Body of pancreas (tissue), 4 donors: ENCODE measurements at regions not wholly inside any gene's neighbourhood (a gene's known extent, or its start where the extent isn't known, plus 50 kb on each side); places are given as distances from the start of the nearest gene placed in this dataset.

ENCODE experiments used
- ATAC-seq: fragments of 150-250 bp; one replicate; pipeline ENCODE4 v1.9.1; 2016
- DNase-seq, 4 donors: peaks; one replicate each; pipeline ENCODE4 v3.0.0-alpha.2; 2019
- H3K27ac ChIP-seq, 4 donors: fragments of 200-600 bp; sonication (generic); 1 replicate in 3 of 4; 2 replicates in 1 of 4; pipeline versions ENCODE4 v1.5.1 to v1.6.1; 2016 to 2019; ENCODE audit warnings: mild to moderate bottlenecking in 1 of 4, mixed read lengths in 1 of 4, moderate library complexity in 1 of 4
- H3K27me3 ChIP-seq, 2 donors: fragments of 200-600 bp; sonication (generic); one replicate each; pipeline ENCODE4 v1.6.0; 2016; ENCODE audit warnings: mild to moderate bottlenecking in 1 of 2
- H3K36me3 ChIP-seq, 2 donors: fragments of 200-600 bp; sonication (generic); replicated peaks in 1 of 2; 2 replicates each; pipeline ENCODE4 v1.5.1; 2016; ENCODE audit warnings: low read depth in 2 of 2; ENCODE audit not compliant: insufficient read depth in 1 of 2
- H3K4me1 ChIP-seq: fragments of 200-600 bp; sonication (generic); one replicate; pipeline ENCODE4 v1.6.0; 2016
- H3K4me3 ChIP-seq, 2 donors: fragments of 200-600 bp; sonication (generic); 1 replicate in 1 of 2; 2 replicates in 1 of 2; pipeline ENCODE4 v1.5.1; 2016 to 2019
- H3K9me3 ChIP-seq, 3 donors: fragments of 200-600 bp; sonication (generic); 1 replicate in 2 of 3; 2 replicates in 1 of 3; pipeline ENCODE4 v1.5.1; 2016
- CTCF ChIP-seq, 7 experiments: fragments of 450-650 bp in 4 of 7; fragments of 200-600 bp in 3 of 7; sonication (generic) in 3 of 7; IDR thresholded peaks; one replicate each; pipeline ENCODE4 v1.5.1; 2016 to 2019; ENCODE audit warnings: antibody characterized with exemption in 7 of 7
- POLR2A ChIP-seq, 3 donors: fragments of 450-650 bp; IDR thresholded peaks; one replicate each; pipeline ENCODE4 v1.6.1; 2016; ENCODE audit warnings: antibody characterized with exemption in 3 of 3, mild to moderate bottlenecking in 2 of 3
- WGBS, 2 donors: methylation state at CpG; one replicate each; pipeline ENCODE4 v1.1.5; 2017; 5-methylcytosine and 5-hydroxymethylcytosine counted together
- intact Hi-C: fragments of 100-400 bp; cut with DNase I; formaldehyde crosslinking; loops from one replicate; pipeline ENCODE4 v1.15.1; 2023

- Histone ChIP-seq H3K27me3 (no peaks in the 10 kb centered on the region), H3K27ac (no peak overlapping the region), H3K9me3 (no peaks in the 10 kb centered on the region), H3K36me3 (no peaks in the 10 kb centered on the region), H3K4me3 (no peak overlapping the region), H3K4me1 (peaks cover 14% of the 10 kb centered on the region)
- no peak for TF ChIP-seq POLR2A (IDR thresholded peaks at IDR 0.05)
- TF ChIP-seq CTCF (IDR thresholded peaks at IDR 0.05) = no peak
- intact Hi-C loops = no loop called here
- ATAC-seq (no peak), DNase-seq (no peak)
- 70 to 72% methylated on average over 5 of the region's 5 CpGs for WGBS, 2 donors
Measured at GRCh38 chr15:39363761-39364586, 216.9 kb upstream of the THBS1 start.

GRCh38 chr15:39364721-39365120, 216.2 kb upstream of the THBS1 start:
- peaks cover 6% of the 10 kb centered on the region for H3K4me1 ChIP-seq
- WGBS, 2 donors = 94 to 95% methylated on average over 1 of the region's 1 CpG
- H3K36me3 ChIP-seq = no peaks in the 10 kb centered on the region
- no peaks in the 10 kb centered on the region for H3K9me3 ChIP-seq
- no peaks in the 10 kb centered on the region for H3K27me3 ChIP-seq
- intact Hi-C loops = no loop called here
- no peak for TF ChIP-seq POLR2A (IDR thresholded peaks at IDR 0.05)
- no peak for TF ChIP-seq CTCF (IDR thresholded peaks at IDR 0.05)
- no peak overlapping the region for H3K27ac ChIP-seq
- ATAC-seq (no peak), DNase-seq (no peak)
- H3K4me3 ChIP-seq = no peak overlapping the region

GRCh38 chr15:39365161-39365560, 215.7 kb upstream of the THBS1 start:
- Histone ChIP-seq H3K4me1 (peaks cover 2% of the 10 kb centered on the region), H3K36me3 (no peaks in the 10 kb centered on the region), H3K9me3 (no peaks in the 10 kb centered on the region), H3K27ac (no peak overlapping the region), H3K27me3 (no peaks in the 10 kb centered on the region), H3K4me3 (no peak overlapping the region)
- intact Hi-C loops = no loop called here
- ATAC-seq (no peak), DNase-seq (no peak)
- WGBS, 2 donors = 94 to 96% methylated on average over 2 of the region's 2 CpGs
- TF ChIP-seq POLR2A (IDR thresholded peaks at IDR 0.05) (no peak), CTCF (IDR thresholded peaks at IDR 0.05) (no peak)

GRCh38 chr15:39365873-39366272, 215.0 kb upstream of the THBS1 start:
- ATAC-seq = no peak
- Histone ChIP-seq H3K27me3 (no peaks in the 10 kb centered on the region), H3K9me3 (no peaks in the 10 kb centered on the region), H3K4me1 (no peaks in the 10 kb centered on the region), H3K36me3 (no peaks in the 10 kb centered on the region), H3K27ac (no peak overlapping the region), H3K4me3 (no peak overlapping the region)
- WGBS, 2 donors = 86 to 87% methylated on average over 4 of the region's 4 CpGs
- no peak for DNase-seq
- intact Hi-C loops = no loop called here
- TF ChIP-seq POLR2A (IDR thresholded peaks at IDR 0.05) = no peak
- TF ChIP-seq CTCF (IDR thresholded peaks at IDR 0.05) = no peak

GRCh38 chr15:39367596-39367995, 213.3 kb upstream of the THBS1 start:
- DNase-seq = no peak
- TF ChIP-seq POLR2A (IDR thresholded peaks at IDR 0.05) (no peak), CTCF (IDR thresholded peaks at IDR 0.05) (no peak)
- Histone ChIP-seq H3K4me3 (no peak overlapping the region), H3K9me3 (peaks cover 0 to 8% (median 0%) of the 10 kb centered on the region in 3 donors), H3K4me1 (no peaks in the 10 kb centered on the region), H3K27me3 (no peaks in the 10 kb centered on the region), H3K27ac (no peak overlapping the region), H3K36me3 (no peaks in the 10 kb centered on the region)
- no peak for ATAC-seq
- intact Hi-C loops = no loop called here
- WGBS, 2 donors = 71 to 85% methylated on average over 1 of the region's 1 CpG
